ENCODE measurements at regions not wholly inside any gene's neighbourhood (a gene's known extent, or its start where the extent isn't known, plus 50 kb on each side); places are given as distances from the start of the nearest gene placed in this dataset.

GRCh38 chr6:166739976-166740318 is 112.9 kb upstream of the RPS6KA2 start:
- no peak overlapping the region for H3K9ac ChIP-seq (ENCODE audit: insufficient read depth, low read depth, low read length)
- no peaks in the 10 kb centered on the region for H4K20me1 ChIP-seq (ENCODE audit: insufficient read depth, low read length)
- no peak for ATAC-seq
- FAIRE-seq, result no peak
- H3K27me3 ChIP-seq (ENCODE audit: control insufficient read depth in 1 of 2, insufficient read depth in 2 of 2, low read length in 2 of 2), result peaks cover 2 to 48% of the 10 kb centered on the region in 2 experiments; a peak in 4 of 5 replicates
- intact Hi-C loops (cut with micrococcal nuclease; ENCODE audit: unreplicated experiment), result no loop called here
- H3K4me2 ChIP-seq (ENCODE audit: low read depth, low read length), result no peak overlapping the region
- H3K4me1 ChIP-seq (ENCODE audit: insufficient read depth, low read length), result no peaks in the 10 kb centered on the region
- ChIA-PET POLR2A (no interaction called here), CTCF (ENCODE audit: low intra/inter-chr PET ratio, low total read pairs) (no interaction called here)
- no peak overlapping the region for H2AFZ ChIP-seq (ENCODE audit: low read length)
- no peak for DNase-seq (ENCODE audit: low spot score)
- H3K27ac ChIP-seq (ENCODE audit: extremely low read length, insufficient read depth, low read length), result no peak overlapping the region
- no peak overlapping the region for H3K4me3 ChIP-seq (replicated peaks in 1 of 3; ENCODE audit: insufficient read depth in 1 of 3, low read depth in 2 of 3, low read length in 3 of 3)
- no peaks in the 10 kb centered on the region for H3K36me3 ChIP-seq (replicated peaks in 1 of 2; ENCODE audit: control insufficient read depth in 1 of 2, insufficient read depth in 2 of 2, low read length in 2 of 2)
- in situ Hi-C loops (cut with HindIII; ENCODE audit: extremely low pct_ligation_motif_present, low pct_unique_long_range_greater_than_20kb), result no loop called here
- WGBS (ENCODE audit: low lambda C conversion rate), result 0% methylated on average over 1 of the region's 1 CpG
- H3K79me2 ChIP-seq (ENCODE audit: insufficient read depth, low read length), result no peaks in the 10 kb centered on the region
- H3K9me3 ChIP-seq (ENCODE audit: low read length), result no peaks in the 10 kb centered on the region
- BruUV-seq (replicated peaks), result no TSS peak
- TF ChIP-seq ZNF232 (CRISPR knock-in tag; IDR thresholded peaks at IDR 0.05; ENCODE audit: borderline replicate concordance), result no peak
- no peak for TF ChIP-seq TFDP1 (CRISPR knock-in tag; IDR thresholded peaks at IDR 0.05; ENCODE audit: borderline replicate concordance)
- TF ChIP-seq MNT (IDR thresholded peaks at IDR 0.05), result no peak
- no peak for TF ChIP-seq PAX8 (CRISPR knock-in tag; IDR thresholded peaks at IDR 0.05; ENCODE audit: borderline replicate concordance)
- TF ChIP-seq CC2D1A (CRISPR knock-in tag; IDR thresholded peaks at IDR 0.05), result no peak
- TF ChIP-seq REST (IDR thresholded peaks at IDR 0.05; ENCODE audit: borderline replicate concordance in 1 of 2, low read depth in 1 of 2, low read length in 2 of 2), result no peak
- TF ChIP-seq ZBTB37 (CRISPR knock-in tag; IDR thresholded peaks at IDR 0.05), result no peak
- no peak for TF ChIP-seq MLXIP (CRISPR knock-in tag; IDR thresholded peaks at IDR 0.05; ENCODE audit: borderline replicate concordance)

Data from HepG2 (cell line).